Hypothalamus (tissue), 51 donors: ENCODE measurements at regions not wholly inside any gene's neighbourhood (a gene's known extent, or its start where the extent isn't known, plus 50 kb on each side); places are given as distances from the start of the nearest gene placed in this dataset.

Experiments
- DNase-seq, 51 donors: peaks; one replicate each; lab custom pipeline; 2025; lab: John Stamatoyannopoulos, UW

GRCh38 chr14:53528185-53528671 is 375.1 kb upstream of the DDHD1 start:
- DNase-seq, result no peak

DNA sequence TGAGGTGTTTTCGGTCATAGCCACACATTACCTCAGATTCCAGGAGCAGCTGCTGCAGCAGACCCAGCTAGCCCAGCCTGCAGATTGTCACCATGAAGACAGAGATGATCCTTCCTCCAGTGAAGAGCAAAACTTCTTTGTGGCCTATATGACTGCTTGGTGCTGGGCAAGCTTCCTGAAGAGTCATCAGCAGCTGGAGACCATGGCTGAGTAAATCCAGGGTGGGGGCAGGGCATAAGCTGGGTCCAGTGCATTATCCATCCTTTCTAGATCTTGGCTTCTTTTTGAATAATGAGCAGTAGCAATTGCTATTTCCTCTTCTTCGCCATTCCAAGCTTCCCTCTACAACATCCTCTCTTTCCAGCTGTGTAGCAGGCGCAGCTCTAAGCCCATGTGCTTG is 373.1 kb upstream of the DDHD1 start:
- DNase-seq, result no peak

- no peak for DNase-seq
Observed at GRCh38 chr14:53525608-53526007, 372.5 kb upstream of the DDHD1 start.

GRCh38 chr14:53524391-53524790 is 371.3 kb upstream of the DDHD1 start:
- DNase-seq, result no peak

DNA sequence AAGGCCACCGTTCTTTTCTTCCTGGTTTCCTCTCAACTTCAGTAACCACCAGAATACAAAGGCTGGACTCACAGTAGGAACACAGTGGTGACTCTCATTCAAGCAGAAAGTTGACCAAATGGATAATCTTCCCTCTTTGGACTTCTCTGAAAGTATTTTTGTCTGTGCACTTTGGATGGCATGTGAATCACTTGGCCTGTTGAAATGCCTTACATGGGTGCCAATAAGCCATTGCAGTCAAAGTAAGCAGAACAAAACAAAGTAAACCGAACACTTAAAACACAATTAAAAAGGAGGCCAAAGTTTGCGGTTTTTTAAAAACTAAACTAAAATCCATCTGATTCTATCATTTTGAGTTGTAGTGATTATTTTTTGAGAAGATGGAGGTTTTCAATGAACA is 370.1 kb upstream of the DDHD1 start:
- DNase-seq, result peak in 1 of 51 donors; percentile 3

- DNase-seq, result no peak
Observed at GRCh38 chr14:53520078-53520928, 367.2 kb upstream of the DDHD1 start.

GRCh38 chr14:53519137-53519536 is 366.0 kb upstream of the DDHD1 start:
- DNase-seq, result no peak

GRCh38 chr14:53517270-53517960 is 364.3 kb upstream of the DDHD1 start:
- DNase-seq, result no peak

GRCh38 chr14:53516261-53516774 is 363.2 kb upstream of the DDHD1 start:
- DNase-seq, result no peak

DNA sequence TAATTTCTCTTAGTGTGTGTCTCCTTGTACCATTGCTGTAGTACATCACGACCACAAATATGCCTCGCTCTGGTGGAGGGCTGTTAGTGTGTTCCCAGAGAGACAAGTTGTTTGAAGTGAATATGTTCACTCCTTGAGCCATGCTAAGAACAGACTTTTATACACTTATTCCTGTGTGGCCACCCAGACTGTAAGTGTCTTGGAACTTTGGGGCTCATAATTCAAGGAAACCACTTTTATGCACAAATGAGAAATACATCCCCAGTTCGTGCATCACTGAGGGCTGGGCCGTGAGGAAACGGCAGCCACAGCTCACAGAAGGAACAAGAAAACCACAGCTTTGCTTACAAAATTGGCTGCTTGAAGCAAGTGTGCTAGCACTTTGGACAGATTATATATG is 362.2 kb upstream of the DDHD1 start:
- DNase-seq, result peak in 1 of 51 donors; percentile 13

GRCh38 chr14:53514197-53514596 is 361.1 kb upstream of the DDHD1 start:
- no peak for DNase-seq

GRCh38 chr14:53510281-53510912 is 357.3 kb upstream of the DDHD1 start:
- DNase-seq, result no peak

GRCh38 chr14:53509276-53510244 is 356.4 kb upstream of the DDHD1 start:
- peak in 14 of 51 donors; percentile 6 to 63 (median 20) for DNase-seq

GRCh38 chr14:53501361-53502211 is 348.5 kb upstream of the DDHD1 start:
- DNase-seq, result no peak

GRCh38 chr14:53500191-53500590 is 347.1 kb upstream of the DDHD1 start:
- no peak for DNase-seq

DNA sequence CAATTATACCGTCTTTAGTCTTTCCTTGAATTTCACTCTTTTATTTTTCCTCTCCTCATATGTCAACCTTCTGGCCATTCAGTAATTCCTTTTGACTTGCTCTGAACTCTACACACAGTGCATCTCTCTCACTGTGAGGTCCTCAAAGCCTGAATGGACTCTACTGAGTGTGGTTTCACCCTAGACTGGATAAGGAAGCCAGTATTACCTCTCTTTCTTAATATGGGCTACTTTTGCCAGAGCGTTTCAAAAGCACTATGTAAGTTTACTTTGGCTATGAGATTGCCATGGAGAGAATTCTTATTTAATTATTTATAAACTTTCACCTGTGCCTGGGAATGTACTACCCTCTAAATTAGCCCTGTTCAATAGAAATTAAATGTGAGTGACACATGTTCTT is 343.5 kb upstream of the DDHD1 start:
- DNase-seq, result no peak

GRCh38 chr14:53495846-53496343 is 342.8 kb upstream of the DDHD1 start:
- no peak for DNase-seq

DNA sequence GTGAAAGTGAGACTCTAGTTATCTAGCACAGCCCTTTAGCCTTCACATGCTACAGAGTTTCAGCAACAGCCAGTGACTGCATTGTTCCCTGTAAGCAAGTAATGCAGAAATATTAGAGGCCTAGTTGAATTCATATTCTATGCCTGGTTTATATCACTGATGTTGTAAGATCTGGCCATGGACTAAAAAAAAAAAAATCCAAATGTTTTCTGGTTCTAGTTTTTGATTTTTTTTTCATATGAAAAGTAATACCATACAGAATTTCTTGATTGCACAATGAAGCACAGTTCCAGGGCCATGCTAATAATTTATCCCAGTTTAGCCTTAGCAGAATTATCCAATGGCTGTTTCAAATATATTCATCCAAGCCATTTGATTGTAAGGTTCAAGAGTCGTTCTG is 341.5 kb upstream of the DDHD1 start:
- DNase-seq, result no peak

DNA sequence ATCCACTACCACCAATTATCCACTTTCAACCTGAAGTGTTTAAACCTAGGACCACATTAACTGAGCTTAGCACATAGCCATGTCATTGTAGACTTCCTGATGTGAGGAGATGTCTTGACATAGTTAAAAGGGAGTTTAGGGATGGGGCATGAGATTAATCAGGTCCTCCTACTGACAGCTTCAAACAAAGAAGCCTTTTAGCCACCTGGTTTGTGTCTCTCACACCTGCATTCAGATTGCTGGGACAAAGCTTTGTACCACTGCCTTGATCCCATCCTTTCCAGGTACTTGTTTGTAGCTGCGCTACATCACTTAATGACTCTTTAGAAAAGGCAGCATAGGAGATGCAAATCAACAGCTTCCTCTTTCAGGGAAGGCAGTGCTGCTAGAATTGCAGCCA is 340.7 kb upstream of the DDHD1 start:
- DNase-seq, result no peak
